ENCODE measurements at regions not wholly inside any gene's neighbourhood (a gene's known extent, or its start where the extent isn't known, plus 50 kb on each side); places are given as distances from the start of the nearest gene placed in this dataset.

GRCh38 chr7:10181996-10182395, 791.7 kb upstream of the PHF14 start:
- TF ChIP-seq ZBTB7A (IDR thresholded peaks at IDR 0.05; ENCODE audit: low read depth) (no peak), MAX (IDR thresholded peaks at IDR 0.05) (no peak), EP300 (IDR thresholded peaks at IDR 0.05; ENCODE audit: borderline replicate concordance) (no peak), TCF12 (IDR thresholded peaks at IDR 0.05; ENCODE audit: low read depth) (no peak), REST (IDR thresholded peaks at IDR 0.05; ENCODE audit: low read depth) (no peak), RAD21 (IDR thresholded peaks at IDR 0.05; ENCODE audit: low read depth) (no peak)

Data from Ishikawa (cell line).